ENCODE measurements at regions not wholly inside any gene's neighbourhood (a gene's known extent, or its start where the extent isn't known, plus 50 kb on each side); places are given as distances from the start of the nearest gene placed in this dataset.
"Not testable (repeated sequence)": the region's sequence is repeated elsewhere in the genome, so short reads cannot be mapped to it uniquely, and the experiment has no call there.

GRCh38 chr12:46554460-46554859 lies 181.9 kb upstream of the SLC38A2 start:
- no peak for DNase-seq (ENCODE audit: low read depth in 3 of 3, low spot score in 2 of 3)

DNA sequence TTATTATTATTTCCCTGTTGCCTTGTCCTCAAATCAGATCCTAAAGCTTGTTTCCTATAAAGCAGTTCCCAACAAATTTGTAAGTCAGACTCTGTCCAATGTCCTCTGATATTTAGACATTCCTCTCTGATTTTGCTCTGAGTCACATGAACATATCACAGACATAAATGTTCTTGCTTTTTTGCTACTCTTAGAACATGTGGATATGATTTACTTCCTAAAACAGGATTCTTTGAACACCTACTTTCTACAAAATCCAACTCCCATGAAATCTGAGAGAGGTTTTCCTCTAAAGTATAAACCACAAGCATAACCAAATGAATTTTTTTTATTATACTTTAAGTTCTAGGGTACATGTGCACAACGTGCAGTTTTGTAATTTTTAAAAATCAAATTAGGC lies 181.3 kb upstream of the SLC38A2 start:
- DNase-seq (ENCODE audit: low read depth in 3 of 3, low spot score in 2 of 3) = no peak

DNA sequence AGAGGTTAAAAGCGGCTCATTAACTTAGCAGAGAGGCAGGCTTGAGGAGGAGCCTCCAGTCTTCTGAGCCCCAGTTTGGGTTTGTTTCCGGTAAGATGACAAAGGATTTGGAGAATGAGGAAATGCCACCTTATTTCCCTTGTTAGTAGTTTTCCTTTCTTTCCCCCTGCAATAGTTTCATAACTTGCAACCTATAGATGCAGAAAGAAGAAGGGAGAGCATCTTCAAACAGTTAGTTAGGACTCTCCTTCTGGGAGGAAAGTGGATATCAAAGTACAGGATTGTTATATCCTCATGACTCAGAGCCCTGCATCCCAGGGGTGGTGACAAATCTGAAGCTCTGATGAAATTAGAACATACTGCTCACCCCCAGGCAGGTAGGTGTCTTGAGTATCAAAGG lies 180.7 kb upstream of the SLC38A2 start:
- no peak for DNase-seq (ENCODE audit: low read depth in 3 of 3, low spot score in 2 of 3)

DNA sequence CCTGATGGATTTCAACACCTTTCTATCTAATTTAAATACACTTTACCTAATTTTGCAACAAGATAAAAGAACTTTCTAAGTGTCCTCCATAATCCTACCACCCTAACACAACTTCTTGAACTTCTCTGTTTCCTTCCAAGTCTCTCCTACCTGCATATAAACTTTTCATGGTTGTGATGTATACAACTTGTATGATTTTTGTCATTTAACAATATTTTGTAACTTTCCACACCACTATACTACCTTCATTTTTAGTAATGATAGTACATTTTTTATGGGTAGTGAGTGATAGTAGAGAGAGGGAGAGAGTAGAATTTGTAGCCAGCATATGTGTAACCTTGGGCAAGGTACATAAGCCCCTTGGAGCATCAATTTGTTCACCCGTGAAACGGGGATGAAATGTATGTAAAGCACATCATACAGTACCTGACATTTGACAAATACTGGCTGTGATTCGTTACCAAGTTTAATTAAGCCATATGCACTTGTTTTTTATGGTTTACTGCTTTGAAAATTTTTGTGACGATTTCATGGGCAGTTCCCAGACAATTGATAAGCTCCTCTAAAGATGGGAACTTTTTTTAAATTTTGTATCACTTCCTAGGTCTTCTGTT lies 177.8 kb upstream of the SLC38A2 start:
- no peak for DNase-seq (ENCODE audit: low read depth in 3 of 3, low spot score in 2 of 3)

DNA sequence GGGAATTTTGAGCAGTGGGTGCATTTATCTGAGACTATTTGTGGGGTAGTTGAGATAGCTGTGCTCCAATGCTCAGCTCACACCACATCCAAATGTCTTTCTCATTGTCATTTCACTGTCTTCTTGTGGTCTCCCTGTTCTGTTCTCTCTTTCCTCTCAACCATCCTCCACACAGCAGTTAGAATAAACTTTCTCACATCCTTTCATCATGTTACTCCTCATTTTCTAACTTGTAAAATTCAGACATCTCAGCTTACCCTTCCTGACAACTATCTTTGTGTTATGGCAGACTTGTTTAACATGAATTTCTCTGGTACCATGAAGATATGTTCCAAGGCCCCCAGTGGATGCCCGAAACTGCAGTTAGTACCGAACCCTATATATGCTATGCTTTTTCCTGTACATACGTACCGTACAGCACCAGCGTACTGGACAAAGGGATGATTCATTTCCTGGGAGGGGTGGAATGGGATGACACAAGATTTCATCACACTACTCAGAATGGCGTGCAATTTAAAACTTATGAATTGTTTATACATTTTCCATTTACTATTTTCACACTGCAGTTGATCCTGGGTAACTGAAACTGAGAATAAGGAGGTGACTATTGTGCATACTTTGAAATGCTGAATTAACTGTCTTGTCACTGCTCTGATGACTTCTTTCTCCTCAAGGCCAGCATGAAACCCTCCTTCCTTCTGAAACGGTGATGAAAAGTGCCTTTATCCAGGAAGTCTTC lies 177.1 kb upstream of the SLC38A2 start:
- no peak for DNase-seq (ENCODE audit: low read depth in 3 of 3, low spot score in 2 of 3)

- DNase-seq (ENCODE audit: low read depth in 3 of 3, low spot score in 2 of 3) = no peak
Measured at GRCh38 chr12:46548605-46549071, 176.1 kb upstream of the SLC38A2 start.

DNA sequence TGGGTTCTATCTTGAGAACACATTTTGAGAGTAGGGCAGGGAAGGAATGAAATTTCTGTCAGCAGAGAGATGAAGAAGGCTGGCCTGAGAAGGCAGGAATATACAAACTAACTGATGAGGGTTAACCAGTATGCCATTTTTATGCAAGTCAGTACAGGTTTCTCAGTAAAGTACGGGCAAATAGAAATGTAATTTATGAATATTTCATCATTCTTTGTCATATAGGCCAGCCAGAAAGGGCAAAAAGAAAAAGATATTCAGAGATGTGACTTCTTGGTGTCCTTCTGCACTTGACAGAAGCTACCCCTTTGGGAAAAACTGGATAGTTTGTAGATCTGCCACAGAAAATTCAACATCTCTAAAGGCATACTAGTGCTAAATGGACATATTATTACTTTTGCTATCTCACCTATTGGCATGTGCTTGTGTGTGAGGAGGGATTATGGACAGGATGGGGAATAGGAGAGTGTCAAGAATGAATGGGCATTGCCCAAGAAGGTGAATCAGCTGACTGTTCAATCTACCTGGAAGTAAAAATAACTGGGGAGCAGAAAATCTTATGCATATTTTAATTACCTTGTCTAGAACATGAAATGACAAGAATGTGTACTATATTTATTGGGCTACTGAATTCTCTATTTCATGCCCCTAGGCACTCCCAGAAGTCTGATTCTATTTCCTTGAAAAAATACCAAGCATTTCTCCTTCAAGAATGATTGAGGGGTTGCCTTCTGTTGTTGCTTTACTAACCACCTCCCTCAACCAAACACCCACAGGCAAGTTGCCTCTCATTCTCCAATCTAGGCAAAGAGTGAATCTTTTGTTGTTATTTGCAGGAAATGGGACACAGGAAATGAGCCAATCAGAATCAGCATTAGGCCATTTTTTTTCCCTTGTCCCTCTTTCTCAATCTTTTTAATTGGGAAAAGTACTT lies 175.1 kb upstream of the SLC38A2 start:
- DNase-seq (ENCODE audit: low read depth in 3 of 3, low spot score in 2 of 3) = no peak

GRCh38 chr12:46546634-46547273 lies 174.2 kb upstream of the SLC38A2 start:
- no peak for DNase-seq (ENCODE audit: low read depth in 3 of 3, low spot score in 2 of 3)

GRCh38 chr12:46543378-46543795 lies 170.8 kb upstream of the SLC38A2 start:
- DNase-seq (ENCODE audit: low read depth in 3 of 3, low spot score in 2 of 3) = not testable (repeated sequence)

DNA sequence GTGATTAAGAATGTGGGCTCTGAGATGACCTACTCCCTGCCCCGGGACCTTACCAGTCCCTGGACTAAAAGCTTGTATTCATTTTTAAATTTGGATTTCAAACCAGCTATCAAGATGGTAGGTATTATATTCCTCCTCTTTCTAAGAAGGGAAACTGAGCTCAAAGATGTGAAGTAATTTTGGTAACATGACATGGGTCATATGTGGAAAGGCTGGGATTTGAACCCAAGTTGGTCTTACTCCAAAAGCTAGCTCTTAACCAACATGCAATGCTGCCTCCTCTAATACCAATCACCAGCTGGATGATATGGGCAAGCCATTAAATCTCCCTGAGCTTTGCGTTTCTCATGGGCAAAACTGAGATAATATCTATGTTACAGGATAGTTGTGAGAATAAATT lies 166.4 kb upstream of the SLC38A2 start:
- DNase-seq (ENCODE audit: low read depth in 3 of 3, low spot score in 2 of 3) = no peak

GRCh38 chr12:46537387-46537955 lies 164.9 kb upstream of the SLC38A2 start:
- DNase-seq (ENCODE audit: low read depth in 3 of 3, low spot score in 2 of 3) = no peak

GRCh38 chr12:46536316-46536715 lies 163.7 kb upstream of the SLC38A2 start:
- DNase-seq (ENCODE audit: low read depth in 3 of 3, low spot score in 2 of 3) = not testable (repeated sequence)

- DNase-seq (ENCODE audit: low read depth in 3 of 3, low spot score in 2 of 3) = no peak
Measured at GRCh38 chr12:46535907-46536306, 163.3 kb upstream of the SLC38A2 start.

DNA sequence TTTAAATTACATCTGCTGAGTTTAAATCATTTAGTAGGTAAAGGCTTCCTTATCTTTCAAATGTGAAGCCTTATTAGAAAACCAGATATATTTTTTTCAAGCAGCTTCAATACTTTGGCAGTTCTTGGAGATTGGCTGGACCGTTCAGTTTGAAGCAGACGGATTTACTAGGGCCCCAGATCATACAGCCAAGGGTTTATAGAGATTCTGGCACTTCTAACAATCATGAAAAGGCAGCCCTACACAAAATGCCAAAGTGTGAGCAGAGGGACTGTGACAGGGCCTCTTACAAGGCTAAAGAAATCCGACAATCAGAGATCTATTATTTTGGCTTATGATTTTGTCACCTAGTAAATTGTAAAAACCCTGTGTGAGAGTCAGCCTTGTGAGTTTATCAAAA lies 162.8 kb upstream of the SLC38A2 start:
- no peak for DNase-seq (ENCODE audit: low read depth in 3 of 3, low spot score in 2 of 3)

- DNase-seq (ENCODE audit: low read depth in 3 of 3, low spot score in 2 of 3) = no peak
Measured at GRCh38 chr12:46534327-46534840, 161.8 kb upstream of the SLC38A2 start.

- no peak for DNase-seq (ENCODE audit: low read depth in 3 of 3, low spot score in 2 of 3)
Measured at GRCh38 chr12:46533723-46534122, 161.2 kb upstream of the SLC38A2 start.

GRCh38 chr12:46531804-46532203 lies 159.2 kb upstream of the SLC38A2 start:
- DNase-seq (ENCODE audit: low read depth in 3 of 3, low spot score in 2 of 3) = no peak

- DNase-seq (ENCODE audit: low read depth in 3 of 3, low spot score in 2 of 3) = no peak
Measured at GRCh38 chr12:46531059-46531785, 158.6 kb upstream of the SLC38A2 start.

DNA sequence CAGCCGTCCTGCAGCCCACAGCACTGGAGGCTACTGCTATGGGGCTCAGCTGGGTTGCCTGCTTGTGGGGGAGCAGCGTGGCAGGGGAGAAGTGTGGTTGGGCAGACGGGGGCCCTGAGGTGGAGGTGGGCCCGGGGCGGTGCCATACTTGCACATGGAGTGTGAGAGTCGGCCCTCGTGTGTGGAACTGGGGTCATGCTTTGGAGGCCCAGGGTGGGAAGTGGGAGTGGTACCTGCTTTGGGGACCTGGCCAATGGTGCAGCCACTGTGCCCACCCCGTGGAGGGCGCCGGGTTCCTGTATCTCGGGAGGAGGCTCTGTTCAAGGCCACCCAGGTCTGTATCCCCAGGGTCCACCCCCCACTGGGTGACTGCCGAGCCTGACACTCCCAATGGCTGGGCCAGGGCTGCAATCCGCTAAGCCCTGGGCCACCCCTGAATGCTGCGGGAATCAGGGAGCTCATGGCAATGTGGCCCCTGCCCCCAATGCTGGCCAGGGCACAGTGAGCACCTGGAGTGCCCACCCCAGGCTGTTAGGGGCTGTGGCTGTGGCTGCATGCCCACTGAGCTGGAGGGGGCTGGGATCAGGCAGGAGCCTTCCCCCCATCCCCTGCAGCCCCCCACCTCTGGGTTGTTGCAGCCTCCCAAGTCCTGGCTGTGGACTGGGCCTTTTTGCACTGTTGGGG lies 157.9 kb upstream of the SLC38A2 start:
- DNase-seq (ENCODE audit: low read depth in 3 of 3, low spot score in 2 of 3) = no peak
